H1 (cell line): ENCODE measurements at regions not wholly inside any gene's neighbourhood (a gene's known extent, or its start where the extent isn't known, plus 50 kb on each side); places are given as distances from the start of the nearest gene placed in this dataset.

ENCODE experiments used
- CTCF ChIA-PET: fragments of 300-600 bp; sonication (Branson Sonifier 250); formaldehyde crosslinking; loops from one replicate; lab custom pipeline; 2021; ENCODE audit not compliant: partially characterized antibody; lab: Charles Lee
- POLR2A ChIA-PET: fragments of 300-600 bp; sonication (Branson Sonifier 250); formaldehyde crosslinking; loops from one replicate; lab custom pipeline; 2021; ENCODE audit warnings: inconsistent platforms; ENCODE audit not compliant: partially characterized antibody; lab: Charles Lee
- DNase-seq, 2 experiments: peaks; one replicate each; pipeline versions ENCODE4 v3.0.0 to v3.0.0-alpha.2; 2010 to 2022; ENCODE audit warnings: low spot score in 2 of 2, low read depth in 1 of 2, mixed read lengths in 1 of 2
- FAIRE-seq: peaks from 2 replicates; lab custom pipeline; 2011; peaks lifted over from hg19 to GRCh38; lab: Jason Lieb, UNC
- H2AFZ ChIP-seq: 2 replicates; pipeline ENCODE4 v1.8.1; 2012; ENCODE audit warnings: low read length, inconsistent platforms
- H2AK5ac ChIP-seq: 2 replicates; pipeline ENCODE4 v1.6.1; 2013; ENCODE audit warnings: low read depth, low read length
- H2BK120ac ChIP-seq: replicated peaks from 2 replicates; pipeline ENCODE3; 2013; ENCODE audit warnings: low read depth, low read length, inconsistent platforms
- H2BK12ac ChIP-seq: 2 replicates; pipeline ENCODE4 v1.6.1; 2013; ENCODE audit warnings: low read depth, low read length
- H2BK15ac ChIP-seq: 2 replicates; pipeline ENCODE4 v1.6.1; 2013; ENCODE audit warnings: low read length
- H2BK20ac ChIP-seq: 2 replicates; pipeline ENCODE4 v1.6.1; 2013; ENCODE audit warnings: low read length
- H2BK5ac ChIP-seq: 2 replicates; pipeline ENCODE4 v1.6.1; 2013; ENCODE audit warnings: low read depth, low read length
- H3K14ac ChIP-seq: 2 replicates; pipeline ENCODE4 v1.6.1; 2013; ENCODE audit warnings: inconsistent platforms; ENCODE audit not compliant: insufficient read length
- H3K18ac ChIP-seq: 2 replicates; pipeline ENCODE4 v1.6.1; 2013; ENCODE audit warnings: low read length; ENCODE audit errors: extremely low read depth
- H3K23ac ChIP-seq: 2 replicates; pipeline ENCODE4 v1.6.1; 2013; ENCODE audit warnings: inconsistent platforms; ENCODE audit not compliant: insufficient read length
- H3K23me2 ChIP-seq: 2 replicates; pipeline ENCODE4 v1.6.1; 2013; ENCODE audit warnings: low read depth, low read length
- H3K27ac ChIP-seq: 2 replicates; pipeline ENCODE4 v1.6.1; 2011; ENCODE audit warnings: low read depth, low read length, inconsistent platforms
- H3K27me3 ChIP-seq, 4 experiments: replicated peaks in 1 of 4; 1 replicate in 1 of 4; 2 replicates in 3 of 4; pipeline versions ENCODE4 v1.6.1 to v1.8.1; 2011 to 2013; ENCODE audit warnings: low read length in 3 of 4, mild to moderate bottlenecking in 3 of 4, inconsistent platforms in 2 of 4, mixed read lengths in 2 of 4, moderate library complexity in 1 of 4; ENCODE audit not compliant: control insufficient read depth in 3 of 4, insufficient read depth in 3 of 4; ENCODE audit errors: extremely low read depth in 1 of 4
- H3K36me3 ChIP-seq, 4 experiments: 2 replicates each; pipeline versions ENCODE4 v1.6.1 to v1.8.1; 2011 to 2013; ENCODE audit warnings: mild to moderate bottlenecking in 4 of 4, low read length in 3 of 4, moderate library complexity in 2 of 4, control low read depth in 1 of 4, inconsistent platforms in 1 of 4; ENCODE audit not compliant: insufficient read depth in 4 of 4, control insufficient read depth in 2 of 4
- H3K4ac ChIP-seq: replicated peaks from 2 replicates; pipeline ENCODE3; 2013; ENCODE audit warnings: low read length, low read depth, mixed read lengths, inconsistent platforms; ENCODE audit not compliant: insufficient read length
- H3K4me1 ChIP-seq, 4 experiments: replicated peaks in 1 of 4; 1 replicate in 1 of 4; 2 replicates in 3 of 4; pipeline versions ENCODE4 v1.6.1 to v1.8.1; 2011 to 2013; ENCODE audit warnings: low read length in 3 of 4, inconsistent platforms in 2 of 4, mixed read lengths in 1 of 4; ENCODE audit not compliant: insufficient read depth in 4 of 4, control insufficient read depth in 3 of 4
- H3K4me2 ChIP-seq, 2 experiments: 2 replicates each; pipeline versions ENCODE4 v1.6.1 to v1.8.1; 2011 to 2013; ENCODE audit warnings: low read depth in 2 of 2, low read length in 2 of 2, control low read depth in 1 of 2, inconsistent platforms in 1 of 2, mild to moderate bottlenecking in 1 of 2; ENCODE audit not compliant: insufficient read depth in 1 of 2
- H3K4me3 ChIP-seq, 4 experiments: fragments of 200-600, 300-600 bp in 1 of 4; sonication (generic), shearing (Covaris generic), sonication (Bioruptor Twin) in 1 of 4; 2 replicates each; pipeline versions ENCODE4 v1.5.1 to v1.8.1; 2011 to 2016; ENCODE audit warnings: low read length in 4 of 4, low read depth in 3 of 4, control low read depth in 2 of 4, inconsistent platforms in 2 of 4, mild to moderate bottlenecking in 2 of 4, mixed read lengths in 1 of 4, moderate library complexity in 1 of 4; ENCODE audit not compliant: insufficient read depth in 2 of 4; ENCODE audit errors: extremely low read depth in 1 of 4
- H3K56ac ChIP-seq: replicated peaks from 2 replicates; pipeline ENCODE3; 2013; ENCODE audit warnings: low read depth, mild to moderate bottlenecking, mixed read lengths, low read length, inconsistent platforms; ENCODE audit not compliant: insufficient read length
- H3K79me1 ChIP-seq: 2 replicates; pipeline ENCODE4 v1.6.1; 2013; ENCODE audit warnings: low read depth, low read length, control low read depth
- H3K79me2 ChIP-seq, 2 experiments: 2 replicates each; pipeline versions ENCODE4 v1.6.1 to v1.8.1; 2012 to 2013; ENCODE audit warnings: low read length in 2 of 2, mild to moderate bottlenecking in 2 of 2, inconsistent platforms in 1 of 2; ENCODE audit not compliant: insufficient read depth in 2 of 2, control insufficient read depth in 1 of 2
- H3K9ac ChIP-seq, 4 experiments: replicated peaks in 1 of 4; 1 replicate in 1 of 4; 2 replicates in 3 of 4; pipeline versions ENCODE4 v1.6.1 to v1.8.1; 2011 to 2013; ENCODE audit warnings: low read depth in 3 of 4, low read length in 3 of 4, control low read depth in 2 of 4, mild to moderate bottlenecking in 2 of 4, moderate library complexity in 2 of 4, inconsistent platforms in 1 of 4; ENCODE audit errors: extremely low read depth in 1 of 4
- H3K9me3 ChIP-seq, 2 experiments: 2 replicates each; pipeline versions ENCODE4 v1.6.1 to v1.8.1; 2012 to 2013; ENCODE audit warnings: mild to moderate bottlenecking in 2 of 2, moderate library complexity in 2 of 2, control low read depth in 1 of 2, inconsistent platforms in 1 of 2, low read depth in 1 of 2, low read length in 1 of 2, mixed read lengths in 1 of 2; ENCODE audit not compliant: insufficient read depth in 2 of 2
- H4K20me1 ChIP-seq, 2 experiments: replicated peaks in 1 of 2; 2 replicates each; pipeline versions ENCODE3 to v1.8.1; 2011 to 2013; ENCODE audit warnings: inconsistent platforms in 2 of 2, low read length in 2 of 2, mild to moderate bottlenecking in 1 of 2; ENCODE audit not compliant: insufficient read depth in 2 of 2, control insufficient read depth in 1 of 2
- H4K5ac ChIP-seq: 2 replicates; pipeline ENCODE4 v1.6.1; 2013; ENCODE audit warnings: low read length, low read depth, mixed read lengths, inconsistent platforms; ENCODE audit not compliant: insufficient read length
- H4K8ac ChIP-seq: 2 replicates; pipeline ENCODE4 v1.8.0; 2013; ENCODE audit warnings: mild to moderate bottlenecking, moderate library complexity, low read length, inconsistent platforms; ENCODE audit not compliant: insufficient read depth; ENCODE audit errors: extremely low read depth
- H4K91ac ChIP-seq: replicated peaks from 2 replicates; pipeline ENCODE3; 2013; ENCODE audit warnings: low read length, mixed read lengths, inconsistent platforms; ENCODE audit not compliant: insufficient read length
- CTCF ChIP-seq, 3 experiments: IDR thresholded peaks; 1 replicate in 2 of 3; 2 replicates in 1 of 3; pipeline versions ENCODE4 v1.5.1 to v1.6.1; 2011; ENCODE audit warnings: low read length in 3 of 3, mild to moderate bottlenecking in 3 of 3, inconsistent platforms in 2 of 3, low read depth in 1 of 3, moderate library complexity in 1 of 3; ENCODE audit not compliant: insufficient read depth in 1 of 3; ENCODE audit errors: control extremely low read depth in 1 of 3
- E2F6 ChIP-seq: IDR thresholded peaks from 2 replicates; pipeline ENCODE4 v1.6.1; 2012; ENCODE audit warnings: inconsistent platforms
- JUN ChIP-seq: IDR thresholded peaks from 2 replicates; pipeline ENCODE4 v1.6.1; 2011; ENCODE audit warnings: low read depth, mild to moderate bottlenecking, improper control_type of control experiment, low read length
- KDM1A ChIP-seq: fragments of 200-600, 300-600 bp; sonication (generic); IDR thresholded peaks from 2 replicates; pipeline ENCODE4 v1.7.1; 2016; ENCODE audit warnings: mild to moderate bottlenecking, low read length, borderline replicate concordance
- POLR2A ChIP-seq, 2 experiments: IDR thresholded peaks; 1 replicate in 1 of 2; 2 replicates in 1 of 2; pipeline ENCODE4 v1.6.1; 2011; ENCODE audit warnings: low read depth in 2 of 2, low read length in 2 of 2, mild to moderate bottlenecking in 2 of 2; ENCODE audit errors: control extremely low read depth in 1 of 2
- POU5F1 ChIP-seq: IDR thresholded peaks from 2 replicates; pipeline ENCODE4 v1.6.1; 2011; ENCODE audit warnings: low read depth, mild to moderate bottlenecking, low read length, moderate library complexity
- RXRA ChIP-seq: IDR thresholded peaks from 2 replicates; pipeline ENCODE4 v1.6.1; 2011; ENCODE audit warnings: low read depth, mild to moderate bottlenecking, low read length, moderate library complexity; ENCODE audit not compliant: insufficient read depth
- SIN3A ChIP-seq, 2 experiments: IDR thresholded peaks in 1 of 2; conservative IDR thresholded peaks in 1 of 2; 2 replicates each; pipeline ENCODE4 v1.6.1; 2011 to 2012; ENCODE audit warnings: low read length in 2 of 2, improper control_type of control experiment in 1 of 2, low read depth in 1 of 2, mild to moderate bottlenecking in 1 of 2
- SIRT6 ChIP-seq: IDR thresholded peaks from one replicate; pipeline ENCODE4 v1.7.1; 2012; ENCODE audit warnings: low read length, inconsistent platforms
- SP2 ChIP-seq: IDR thresholded peaks from 2 replicates; pipeline ENCODE4 v1.6.1; 2012; ENCODE audit warnings: mild to moderate bottlenecking, low read length, inconsistent platforms
- TCF12 ChIP-seq: IDR thresholded peaks from 2 replicates; pipeline ENCODE4 v1.6.1; 2011; ENCODE audit warnings: low read depth, mild to moderate bottlenecking, low read length
- WGBS, 2 experiments: shearing (Covaris generic) in 1 of 2; methylation state at CpG; one replicate each; pipeline versions ENCODE4 v1.1.6 to v1.1.7; 2013 to 2015; ENCODE audit warnings: low lambda C conversion rate in 2 of 2, mixed read lengths in 2 of 2, inconsistent platforms in 1 of 2, low coverage in 1 of 2, missing lambda C conversion rate in 1 of 2; ENCODE audit not compliant: insufficient replicate concordance in 2 of 2, insufficient coverage in 1 of 2, insufficient read length in 1 of 2; ENCODE audit errors: extremely low coverage in 1 of 2, missing lambda C conversion rate in 1 of 2; 5-methylcytosine and 5-hydroxymethylcytosine counted together

- no peak overlapping the region for H3K4ac ChIP-seq
- no peak overlapping the region for H2BK5ac ChIP-seq
- H2BK15ac ChIP-seq: no peak overlapping the region
- FAIRE-seq: no peak
- H2AFZ ChIP-seq: no peak overlapping the region
- no peak overlapping the region for H4K91ac ChIP-seq
- no peak overlapping the region for H2BK20ac ChIP-seq
- no peak for DNase-seq
- no peak overlapping the region for H3K56ac ChIP-seq
- no peak overlapping the region for H3K9ac ChIP-seq
- no peak overlapping the region for H4K5ac ChIP-seq
- no peak overlapping the region for H3K14ac ChIP-seq
- no peaks in the 10 kb centered on the region for H3K9me3 ChIP-seq
- no peak overlapping the region for H3K18ac ChIP-seq
- ChIA-PET POLR2A (no interaction called here), CTCF (interaction anchor here (1.0 to 9.3 kb wide), 2 partner anchors 9 to 15 kb away, joined by 4 to 55 read pairs; no protein-coding TSS in a partner anchor)
- H2BK12ac ChIP-seq: no peak overlapping the region
- H4K8ac ChIP-seq: no peak overlapping the region
- H3K79me1 ChIP-seq: no peaks in the 10 kb centered on the region
- H3K27me3 ChIP-seq: no peaks in the 10 kb centered on the region
- WGBS, 2 experiments: 93% methylated on average over 4 of the region's 4 CpGs; no CpG with 5 or more reads in 1 of the 2 experiments
- no peak overlapping the region for H3K4me2 ChIP-seq
- no peak overlapping the region for H3K4me3 ChIP-seq
- H2AK5ac ChIP-seq: no peak overlapping the region
- H3K4me1 ChIP-seq: no peaks in the 10 kb centered on the region
- no peaks in the 10 kb centered on the region for H3K23me2 ChIP-seq
- no peak overlapping the region for H3K23ac ChIP-seq
- H3K79me2 ChIP-seq: no peaks in the 10 kb centered on the region
- no peak overlapping the region for H2BK120ac ChIP-seq
- H3K27ac ChIP-seq: no peak overlapping the region
- H3K36me3 ChIP-seq: no peaks in the 10 kb centered on the region
- H4K20me1 ChIP-seq: no peaks in the 10 kb centered on the region
- TF ChIP-seq POU5F1: no peak
- no peak for TF ChIP-seq KDM1A
- no peak for TF ChIP-seq SIN3A (conservative IDR thresholded peaks at IDR 0.05 in 1 of 2, IDR thresholded peaks at IDR 0.05 in 1 of 2; ENCODE audit: low read depth in 1 of 2, low read length in 2 of 2)
- TF ChIP-seq SP2: no peak
- no peak for TF ChIP-seq CTCF (IDR thresholded peaks at IDR 0.05; ENCODE audit: control extremely low read depth in 1 of 3, insufficient read depth in 1 of 3, low read depth in 1 of 3, low read length in 3 of 3)
- TF ChIP-seq TCF12: no peak
- TF ChIP-seq JUN: no peak
- no peak for TF ChIP-seq RXRA
- TF ChIP-seq E2F6: no peak
- TF ChIP-seq POLR2A (IDR thresholded peaks at IDR 0.05; ENCODE audit: control extremely low read depth in 1 of 2, low read depth in 2 of 2, low read length in 2 of 2): no peak
- TF ChIP-seq SIRT6: no peak
Measured at GRCh38 chr7:25804154-25804553, 347.8 kb upstream of the NFE2L3 start.
